Fibroblast of mammary gland (primary cell): ENCODE measurements at regions not wholly inside any gene's neighbourhood (a gene's known extent, or its start where the extent isn't known, plus 50 kb on each side); places are given as distances from the start of the nearest gene placed in this dataset.
A peak's percentile ranks its signal among the peaks of the same experiment; 100 is the strongest.
"Not testable (repeated sequence)": the region's sequence is repeated elsewhere in the genome, so short reads cannot be mapped to it uniquely, and the experiment has no call there.

Source experiments
- DNase-seq: peaks from one replicate; pipeline ENCODE4 v3.0.0-alpha.2; 2010; ENCODE audit warnings: low read depth
- H3K4me3 ChIP-seq: 2 replicates; pipeline ENCODE4 v1.5.1; 2011; ENCODE audit warnings: low read depth, mild to moderate bottlenecking, low read length, moderate library complexity; ENCODE audit not compliant: control insufficient read depth
- CTCF ChIP-seq: conservative IDR thresholded peaks from 2 replicates; pipeline ENCODE4 v1.5.1; 2011; ENCODE audit warnings: low read depth, low read length, inconsistent platforms; ENCODE audit not compliant: control insufficient read depth, insufficient read depth

GRCh38 chr16:25570131-25570530 lies 121.6 kb upstream of the HS3ST4 start:
- H3K4me3 ChIP-seq: no peak overlapping the region
- TF ChIP-seq CTCF: no peak
- DNase-seq: no peak

- no peak for DNase-seq
- TF ChIP-seq CTCF: no peak
- H3K4me3 ChIP-seq: no peak overlapping the region
These were observed 122.8 kb upstream of the HS3ST4 start for GRCh38 chr16:25568991-25569390.

DNA sequence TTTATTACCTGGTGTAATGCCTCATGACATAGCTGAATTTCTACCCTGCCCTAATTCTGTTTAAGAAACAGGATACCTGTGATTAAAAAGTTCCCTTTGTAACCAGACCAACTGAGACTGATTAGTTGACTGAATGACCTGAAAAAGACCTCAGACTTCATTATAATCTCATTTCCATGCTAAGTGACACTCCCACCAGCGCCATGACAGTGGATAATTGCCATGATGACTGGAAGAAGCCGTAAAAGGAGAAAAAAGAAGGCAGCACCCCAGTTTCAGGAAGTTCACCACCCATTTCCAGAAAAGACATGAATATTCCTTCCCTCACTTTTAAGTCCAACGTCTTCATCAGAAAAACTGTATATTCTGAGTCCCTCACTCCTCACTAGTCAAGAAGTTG lies 125.6 kb upstream of the HS3ST4 start:
- TF ChIP-seq CTCF: no peak
- DNase-seq: no peak
- no peak overlapping the region for H3K4me3 ChIP-seq

GRCh38 chr16:25563700-25564099 lies 128.1 kb upstream of the HS3ST4 start:
- no peak overlapping the region for H3K4me3 ChIP-seq
- no peak for DNase-seq
- no peak for TF ChIP-seq CTCF

DNA sequence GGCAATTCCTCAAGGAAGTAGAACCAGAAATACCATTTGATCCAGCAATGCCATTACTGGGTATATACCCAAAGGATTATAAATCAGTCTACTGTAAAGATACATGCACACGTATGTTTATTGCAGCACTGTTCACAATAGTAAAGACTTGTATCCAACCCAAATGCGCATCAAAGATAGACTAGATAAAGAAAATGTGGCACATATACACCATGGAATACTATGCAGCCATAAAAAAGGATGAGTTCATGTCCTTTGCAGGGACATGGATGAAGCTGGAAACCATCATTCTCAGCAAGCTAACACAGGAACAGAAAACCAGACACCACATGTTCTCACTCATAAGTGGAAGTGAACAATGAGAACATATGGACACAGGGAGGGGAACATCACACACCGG lies 130.0 kb upstream of the HS3ST4 start:
- H3K4me3 ChIP-seq, DNase-seq: not testable (repeated sequence)

- not testable (repeated sequence) for DNase-seq, H3K4me3 ChIP-seq
These were observed 134.8 kb upstream of the HS3ST4 start for GRCh38 chr16:25556968-25557312.

- not testable (repeated sequence) for DNase-seq, H3K4me3 ChIP-seq
These were observed 135.3 kb upstream of the HS3ST4 start for GRCh38 chr16:25556289-25556967.

DNA sequence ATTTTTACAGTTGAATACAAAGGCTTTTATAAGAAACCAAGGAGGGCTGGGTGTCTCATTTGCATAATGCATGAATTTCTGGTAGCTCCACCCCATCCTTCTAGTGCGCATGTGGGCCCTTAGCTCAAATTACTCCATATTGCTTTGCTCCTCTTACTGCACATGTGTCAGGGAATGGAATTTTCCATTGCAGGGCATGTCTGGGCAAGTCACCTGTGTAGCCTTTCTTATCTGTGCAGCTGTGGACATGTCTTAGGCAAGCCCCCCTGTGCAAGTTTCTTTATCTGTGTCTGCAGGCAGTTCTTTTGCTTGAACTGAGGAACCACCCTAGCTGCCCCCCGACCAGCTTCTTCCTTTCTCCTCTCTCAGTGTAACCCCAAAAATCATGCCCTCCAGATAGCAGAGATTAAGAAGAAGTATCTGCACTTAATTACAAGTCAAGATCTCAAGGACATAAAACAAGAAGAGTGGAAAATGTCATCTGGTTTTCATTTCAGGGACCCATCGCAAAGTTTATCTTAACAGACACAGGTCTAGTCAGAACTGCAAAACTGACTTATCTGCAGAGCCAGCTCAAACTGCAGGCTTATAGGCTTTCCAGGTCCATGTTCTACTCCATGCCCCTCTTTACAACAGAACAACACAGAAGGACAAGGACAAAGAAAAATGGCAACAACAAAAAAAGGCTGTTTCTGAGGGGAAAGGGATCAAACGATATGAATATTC lies 137.9 kb upstream of the HS3ST4 start:
- no peak for TF ChIP-seq CTCF
- H3K4me3 ChIP-seq: no peak overlapping the region
- peak; percentile 4 for DNase-seq
